CMK (cell line): ENCODE measurements at regions not wholly inside any gene's neighbourhood (a gene's known extent, or its start where the extent isn't known, plus 50 kb on each side); places are given as distances from the start of the nearest gene placed in this dataset.
"Not testable (repeated sequence)": the region's sequence is repeated elsewhere in the genome, so short reads cannot be mapped to it uniquely, and the experiment has no call there.

ENCODE experiments used
- DNase-seq: peaks from one replicate; pipeline ENCODE4 v3.0.0-alpha.2; 2010; ENCODE audit warnings: low read depth

DNA sequence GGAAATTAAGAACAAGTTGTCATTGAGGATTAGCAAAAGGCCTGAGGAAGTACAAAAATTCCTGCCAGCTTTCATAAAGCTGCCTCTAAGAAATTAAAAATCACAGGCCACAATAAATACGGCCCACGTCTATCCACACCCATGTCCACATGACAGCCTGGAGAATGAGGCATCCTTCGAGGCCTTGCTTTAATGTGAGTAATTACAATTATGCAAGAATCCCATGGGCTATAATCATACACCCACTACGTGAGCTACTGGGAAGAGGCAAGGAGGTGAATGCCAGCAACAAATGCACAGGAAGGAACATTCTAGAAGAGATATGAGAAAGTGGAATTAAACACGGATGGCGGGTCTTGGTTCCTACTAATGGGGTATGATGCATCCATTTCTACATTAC is 65.4 kb upstream of the ZFHX3 start:
- DNase-seq, result no peak

DNA sequence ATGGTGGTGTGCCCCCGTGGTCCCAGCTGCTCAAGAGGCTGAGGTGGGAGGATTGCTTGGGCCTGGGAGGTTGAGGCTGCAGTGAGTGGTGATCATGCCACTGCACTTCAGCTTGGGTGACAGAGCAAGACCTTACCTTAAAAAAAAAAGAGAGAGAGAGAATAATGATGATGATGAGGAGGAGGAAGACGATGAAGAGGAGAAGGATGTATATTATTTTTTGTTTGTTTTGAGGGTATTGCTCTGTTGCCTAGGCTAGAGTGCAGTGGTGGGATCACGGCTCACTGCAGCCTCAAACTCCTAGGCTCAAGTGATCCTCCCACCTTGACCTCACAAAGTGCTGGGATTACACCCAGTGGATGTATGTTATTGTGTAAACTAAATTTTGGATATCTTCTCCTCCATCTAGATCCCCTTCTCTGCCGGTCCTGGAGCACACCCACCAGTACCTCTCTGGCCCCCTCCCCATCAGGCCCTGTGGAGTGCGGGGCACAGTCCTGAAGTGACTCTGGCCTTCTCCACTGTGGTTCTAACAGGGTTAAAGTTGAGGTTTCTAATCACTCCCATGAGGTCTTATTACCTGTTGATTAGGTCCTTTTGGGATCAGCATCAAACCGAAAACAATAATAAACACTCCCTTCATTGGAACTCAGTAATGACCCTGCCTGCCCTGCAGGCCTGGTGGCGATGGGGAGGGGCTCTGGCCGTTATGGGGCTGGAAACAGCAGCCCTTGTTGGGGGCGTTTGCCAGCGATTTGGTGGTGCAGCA is 60.5 kb upstream of the ZFHX3 start:
- DNase-seq, result no peak

- DNase-seq, result no peak
Measured at GRCh38 chr16:73107371-73107770, 59.4 kb upstream of the ZFHX3 start.

DNA sequence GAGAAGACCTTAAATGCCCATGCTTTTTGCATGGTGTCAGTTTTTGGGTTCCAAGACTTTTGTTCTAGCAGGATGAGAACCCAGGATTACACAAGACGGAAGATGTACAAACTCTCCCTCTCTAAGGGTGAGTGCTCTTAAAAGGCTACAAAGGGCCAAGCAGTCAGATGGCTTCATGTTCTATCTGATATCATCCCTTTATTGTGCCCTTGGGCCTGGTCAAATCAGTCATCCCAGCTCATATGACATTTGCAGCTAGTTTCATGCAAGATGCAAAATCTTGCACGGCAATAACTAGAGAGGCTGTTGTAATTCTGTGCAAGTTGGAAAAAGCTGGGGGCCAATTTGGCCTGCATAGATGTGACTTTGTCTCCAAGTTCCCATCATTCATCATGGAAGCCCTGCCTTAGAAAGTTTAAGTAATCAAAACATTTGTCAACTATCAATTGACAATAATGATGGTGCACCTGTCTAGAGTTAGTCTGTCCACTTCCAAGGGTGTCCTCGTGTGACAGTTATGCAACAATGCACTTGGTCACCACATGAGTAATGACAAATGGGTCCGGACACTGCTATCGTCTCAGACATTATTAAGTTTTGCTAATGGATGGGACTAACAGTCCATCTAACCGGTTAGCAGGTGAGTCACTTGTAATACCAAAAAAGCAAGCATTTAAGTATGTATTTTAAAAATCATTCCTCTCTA is 58.6 kb upstream of the ZFHX3 start:
- DNase-seq, result no peak

GRCh38 chr16:73101568-73101967 is 53.6 kb upstream of the ZFHX3 start:
- no peak for DNase-seq

DNA sequence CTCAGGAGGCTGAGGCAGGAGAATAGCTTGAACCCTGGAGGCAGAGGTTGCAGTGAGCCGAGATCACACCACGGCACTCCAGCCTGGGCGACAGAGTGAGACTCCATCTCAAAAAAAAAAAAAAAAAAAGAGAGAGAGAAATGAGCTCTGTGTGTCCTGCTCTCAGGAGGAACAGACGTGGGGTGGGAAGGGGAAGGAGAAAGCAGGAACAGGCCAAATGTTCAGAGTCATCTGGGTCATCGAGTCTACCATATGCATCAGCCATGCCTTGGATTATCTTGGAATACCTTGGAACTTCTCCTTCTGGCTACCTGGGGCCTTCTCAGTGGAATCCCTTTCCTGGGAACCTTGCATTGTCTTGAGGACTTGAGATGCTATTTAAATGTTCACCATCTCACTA is 51.7 kb upstream of the ZFHX3 start:
- not testable (repeated sequence) for DNase-seq
